GM12878 (cell line): ENCODE measurements at regions not wholly inside any gene's neighbourhood (a gene's known extent, or its start where the extent isn't known, plus 50 kb on each side); places are given as distances from the start of the nearest gene placed in this dataset.

Experiments
- BCL11A ChIP-seq: IDR thresholded peaks from 2 replicates; pipeline ENCODE4 v1.6.1; 2011; ENCODE audit warnings: low read depth, low read length
- BCLAF1 ChIP-seq: fragments of 450-650 bp; IDR thresholded peaks from 2 replicates; pipeline ENCODE4 v1.6.1; 2017; ENCODE audit warnings: antibody characterized with exemption, mild to moderate bottlenecking, moderate library complexity
- BMI1 ChIP-seq: fragments of 450-650 bp; IDR thresholded peaks from 2 replicates; pipeline ENCODE4 v1.6.1; 2016; ENCODE audit warnings: mild to moderate bottlenecking, moderate library complexity, borderline replicate concordance
- CHD4 ChIP-seq: fragments of 200-600 bp; sonication (generic); IDR thresholded peaks from 2 replicates; pipeline ENCODE4 v1.6.1; 2016; ENCODE audit warnings: mild to moderate bottlenecking
- DPF2 ChIP-seq: fragments of 450-650 bp; IDR thresholded peaks from 2 replicates; pipeline ENCODE4 v1.6.1; 2017; ENCODE audit warnings: mild to moderate bottlenecking
- EZH2 ChIP-seq: IDR thresholded peaks from 2 replicates; pipeline ENCODE4 v1.6.1; 2012; ENCODE audit warnings: low read depth, mild to moderate bottlenecking, control low read depth, inconsistent platforms, low read length, borderline replicate concordance; ENCODE audit not compliant: control insufficient read depth
- FOS ChIP-seq: IDR thresholded peaks from 3 replicates; pipeline ENCODE4 v1.6.1; 2011; ENCODE audit warnings: borderline replicate concordance; ENCODE audit not compliant: insufficient read length; ENCODE audit errors: extremely low read depth
- IKZF2 ChIP-seq, 2 experiments: fragments of 450-650 bp; IDR thresholded peaks; 2 replicates each; pipeline ENCODE4 v1.6.1; 2017; ENCODE audit warnings: mild to moderate bottlenecking in 2 of 2, moderate library complexity in 2 of 2
- IRF3 ChIP-seq: fragments of 450-650 bp; IDR thresholded peaks from 2 replicates; pipeline ENCODE4 v1.6.1; 2014; ENCODE audit warnings: mild to moderate bottlenecking
- MTA3 ChIP-seq: IDR thresholded peaks from 2 replicates; pipeline ENCODE4 v1.6.1; 2012; ENCODE audit warnings: low read length, inconsistent platforms, borderline replicate concordance
- MYC ChIP-seq: IDR thresholded peaks from 2 replicates; pipeline ENCODE4 v1.6.1; 2011; ENCODE audit warnings: mild to moderate bottlenecking, low read length, moderate library complexity, inconsistent platforms; ENCODE audit not compliant: insufficient read depth, insufficient replicate concordance, insufficient read length, severe bottlenecking
- NFYB ChIP-seq: IDR thresholded peaks from 2 replicates; pipeline ENCODE4 v1.6.1; 2011; ENCODE audit warnings: low read depth, mild to moderate bottlenecking, low read length, improper control_type of control experiment, moderate library complexity; ENCODE audit not compliant: insufficient read depth
- NR2C2 ChIP-seq: IDR thresholded peaks from 2 replicates; pipeline ENCODE4 v1.6.1; 2011; ENCODE audit warnings: borderline replicate concordance, low read depth; ENCODE audit not compliant: control insufficient read depth, insufficient read length
- NR2F1 ChIP-seq: fragments of 450-650 bp; conservative IDR thresholded peaks from 2 replicates; pipeline ENCODE4 v1.6.1; 2017; ENCODE audit warnings: mild to moderate bottlenecking
- NRF1 ChIP-seq: conservative IDR thresholded peaks from 2 replicates; pipeline ENCODE4 v1.6.1; 2011; ENCODE audit warnings: mild to moderate bottlenecking, low read depth, low read length, improper control_type of control experiment
- PAX8 ChIP-seq: fragments of 450-650 bp; IDR thresholded peaks from 2 replicates; pipeline ENCODE4 v1.6.1; 2017; ENCODE audit warnings: mild to moderate bottlenecking, moderate library complexity
- POLR2AphosphoS2 ChIP-seq: IDR thresholded peaks from 2 replicates; pipeline ENCODE4 v1.6.1; 2011; ENCODE audit warnings: low read depth, mild to moderate bottlenecking, low read length, improper control_type of control experiment, moderate library complexity
- PRDM15 ChIP-seq: fragments of 450-650 bp; formaldehyde crosslinking; IDR thresholded peaks from 2 replicates; pipeline ENCODE4 v1.4.0; 2020; ENCODE audit warnings: mild to moderate bottlenecking, moderate library complexity
- RB1 ChIP-seq: fragments of 450-650 bp; formaldehyde crosslinking; IDR thresholded peaks from 2 replicates; pipeline ENCODE4 v1.6.1; 2017; ENCODE audit warnings: mild to moderate bottlenecking, borderline replicate concordance
- RCOR1 ChIP-seq: conservative IDR thresholded peaks from 2 replicates; pipeline ENCODE4 v1.6.1; 2012; ENCODE audit warnings: low read depth, low read length, improper control_type of control experiment
- SMC3 ChIP-seq: IDR thresholded peaks from 2 replicates; pipeline ENCODE4 v1.6.1; 2011; ENCODE audit warnings: low read length, improper control_type of control experiment, borderline replicate concordance
- STAT3 ChIP-seq: IDR thresholded peaks from 2 replicates; pipeline ENCODE4 v1.6.1; 2011; ENCODE audit warnings: low read depth, low read length, improper control_type of control experiment
- TAF1 ChIP-seq: IDR thresholded peaks from 2 replicates; pipeline ENCODE4 v1.6.1; 2011; ENCODE audit warnings: mild to moderate bottlenecking, low read depth, low read length, borderline replicate concordance
- TBL1XR1 ChIP-seq: IDR thresholded peaks from 2 replicates; pipeline ENCODE4 v1.6.1; 2012; ENCODE audit warnings: low read depth, low read length, improper control_type of control experiment
- YBX1 ChIP-seq: fragments of 450-650 bp; IDR thresholded peaks from 2 replicates; pipeline ENCODE4 v1.6.1; 2016; ENCODE audit warnings: antibody characterized with exemption

- TF ChIP-seq BCLAF1, result no peak
- no peak for TF ChIP-seq PAX8
- peak; percentile 24; the same call in 1 of the 2 replicates for TF ChIP-seq RB1
- no peak for TF ChIP-seq NRF1
- TF ChIP-seq TAF1, result peak; percentile 44
- peak; percentile 92; the same call in 1 of the 2 replicates for TF ChIP-seq TBL1XR1
- TF ChIP-seq IRF3, result no peak
- no peak for TF ChIP-seq NR2C2
- peak; percentile 77; the same call in 1 of the 2 replicates for TF ChIP-seq RCOR1
- peak; percentile 11; the same call in 1 of the 2 replicates for TF ChIP-seq STAT3
- no peak for TF ChIP-seq FOS
- no peak for TF ChIP-seq PRDM15 (CRISPR knock-in tag)
- TF ChIP-seq DPF2, result peak; percentile 99
- TF ChIP-seq MTA3, result peak; percentile 99
- no peak for TF ChIP-seq EZH2
- no peak for TF ChIP-seq YBX1
- peak; percentile 94 for TF ChIP-seq NR2F1
- peak; percentile 99 for TF ChIP-seq BCL11A
- TF ChIP-seq SMC3, result peak; percentile 23; the same call in 1 of the 2 replicates
- no peak for TF ChIP-seq POLR2AphosphoS2
- TF ChIP-seq MYC, result no peak
- TF ChIP-seq CHD4, result no peak
- TF ChIP-seq IKZF2 (IDR thresholded peaks at IDR 0.05), result peak; percentile 100
- peak; percentile 91 for TF ChIP-seq BMI1
- TF ChIP-seq NFYB, result peak; percentile 47; the same call in 1 of the 2 replicates
Observed at GRCh38 chr14:50038398-50039119, 77.8 kb downstream of the VCPKMT start (continued).
